Neural cell (in vitro differentiated cells): ENCODE measurements at regions not wholly inside any gene's neighbourhood (a gene's known extent, or its start where the extent isn't known, plus 50 kb on each side); places are given as distances from the start of the nearest gene placed in this dataset.

Source experiments
- H2AFZ ChIP-seq: fragments of 200-600, 300-800 bp; sonication (generic), shearing (Covaris generic); 2 replicates; pipeline ENCODE4 v1.6.0; 2014; ENCODE audit warnings: low read depth, mild to moderate bottlenecking, antibody characterized with exemption, low read length, moderate library complexity
- H3F3A ChIP-seq: fragments of 200-600 bp; shearing (Covaris generic); 2 replicates; pipeline ENCODE4 v1.6.1; 2016; ENCODE audit warnings: mild to moderate bottlenecking, moderate library complexity, mixed read lengths, antibody characterized with exemption, low read length; ENCODE audit not compliant: insufficient read depth, poor library complexity, severe bottlenecking
- H3K27ac ChIP-seq: fragments of 200-600, 300-800 bp; sonication (generic), shearing (Covaris generic); 2 replicates; pipeline ENCODE4 v1.5.1; 2014; ENCODE audit warnings: mild to moderate bottlenecking, low read length, moderate library complexity
- H3K27me3 ChIP-seq: fragments of 300-800, 200-600 bp; sonication (generic), shearing (Covaris generic); 2 replicates; pipeline ENCODE4 v1.6.0; 2014; ENCODE audit warnings: mild to moderate bottlenecking, low read depth, low read length, moderate library complexity; ENCODE audit not compliant: insufficient read depth
- H3K36me3 ChIP-seq: fragments of 300-800, 200-600 bp; sonication (generic), shearing (Covaris generic); 2 replicates; pipeline ENCODE4 v1.5.1; 2014; ENCODE audit warnings: mild to moderate bottlenecking, antibody characterized with exemption, low read length, moderate library complexity; ENCODE audit not compliant: insufficient read depth
- H3K4me2 ChIP-seq: fragments of 300-800, 200-600 bp; sonication (generic), shearing (Covaris generic); 2 replicates; pipeline ENCODE4 v1.6.0; 2014; ENCODE audit warnings: mild to moderate bottlenecking, low read length
- H3K4me3 ChIP-seq: fragments of 300-800, 200-600 bp; sonication (generic), shearing (Covaris generic); 2 replicates; pipeline ENCODE4 v1.5.1; 2014; ENCODE audit warnings: mild to moderate bottlenecking, low read length, moderate library complexity
- H3K79me2 ChIP-seq: fragments of 200-600 bp; shearing (Covaris generic); replicated peaks from 2 replicates; pipeline ENCODE4 v1.6.0; 2014; ENCODE audit warnings: mild to moderate bottlenecking, low read length, moderate library complexity; ENCODE audit not compliant: insufficient read depth
- H3K9ac ChIP-seq: fragments of 300-800, 200-600 bp; sonication (generic), shearing (Covaris generic); 2 replicates; pipeline ENCODE4 v1.6.1; 2016; ENCODE audit warnings: mild to moderate bottlenecking, low read length, mixed read lengths
- H3K9me2 ChIP-seq: fragments of 200-600 bp; shearing (Covaris generic); 2 replicates; pipeline ENCODE4 v1.6.1; 2016; ENCODE audit warnings: mild to moderate bottlenecking, low read length, mixed read lengths; ENCODE audit not compliant: insufficient read depth
- H3K9me3 ChIP-seq: fragments of 200-600, 300-800 bp; sonication (generic), shearing (Covaris generic); 2 replicates; pipeline ENCODE4 v1.6.1; 2016; ENCODE audit warnings: mild to moderate bottlenecking, mixed run types, low read length, moderate library complexity, mixed read lengths
- H4K20me1 ChIP-seq: fragments of 200-600 bp; shearing (Covaris generic); 2 replicates; pipeline ENCODE4 v1.6.1; 2016; ENCODE audit warnings: mild to moderate bottlenecking, mixed run types; ENCODE audit not compliant: insufficient read depth
- EP300 ChIP-seq: fragments of 450-650 bp; conservative IDR thresholded peaks from 2 replicates; pipeline ENCODE4 v1.6.1; 2014; ENCODE audit warnings: antibody characterized with exemption, mild to moderate bottlenecking, moderate library complexity; ENCODE audit not compliant: poor library complexity, severe bottlenecking
- EZH2 ChIP-seq: fragments of 200-600, 300-800 bp; shearing (Covaris generic), sonication (generic); IDR thresholded peaks from 2 replicates; pipeline ENCODE4 v1.6.1; 2014; ENCODE audit warnings: antibody characterized with exemption, low read length, borderline replicate concordance, mild to moderate bottlenecking; ENCODE audit not compliant: insufficient read depth, poor library complexity, severe bottlenecking
- MXI1 ChIP-seq: fragments of 450-650 bp; conservative IDR thresholded peaks from 2 replicates; pipeline ENCODE4 v1.6.1; 2014; ENCODE audit warnings: antibody characterized with exemption, mild to moderate bottlenecking; ENCODE audit not compliant: poor library complexity, severe bottlenecking
- POLR2AphosphoS5 ChIP-seq: IDR thresholded peaks from 2 replicates; pipeline ENCODE4 v1.6.1; 2012
- RAD21 ChIP-seq: fragments of 450-650 bp; conservative IDR thresholded peaks from 2 replicates; pipeline ENCODE4 v1.6.1; 2014; ENCODE audit warnings: antibody characterized with exemption, mild to moderate bottlenecking, moderate library complexity
- SMC3 ChIP-seq: fragments of 450-650 bp; conservative IDR thresholded peaks from 2 replicates; pipeline ENCODE4 v1.6.1; 2014; ENCODE audit warnings: antibody characterized with exemption, mild to moderate bottlenecking, moderate library complexity; ENCODE audit not compliant: poor library complexity
- TAF1 ChIP-seq: IDR thresholded peaks from 2 replicates; pipeline ENCODE4 v1.6.1; 2012; ENCODE audit warnings: low read depth
- TF ChIP-seq, protein P1 (sequence below): fragments of 450-650 bp; IDR thresholded peaks from 2 replicates; pipeline ENCODE4 v1.5.1; 2014; ENCODE audit warnings: antibody characterized with exemption, mild to moderate bottlenecking, moderate library complexity; ENCODE audit not compliant: poor library complexity, severe bottlenecking
- TF ChIP-seq, protein P2 (sequence below): IDR thresholded peaks from 2 replicates; pipeline ENCODE4 v1.6.1; 2012; ENCODE audit warnings: borderline replicate concordance

DNA sequence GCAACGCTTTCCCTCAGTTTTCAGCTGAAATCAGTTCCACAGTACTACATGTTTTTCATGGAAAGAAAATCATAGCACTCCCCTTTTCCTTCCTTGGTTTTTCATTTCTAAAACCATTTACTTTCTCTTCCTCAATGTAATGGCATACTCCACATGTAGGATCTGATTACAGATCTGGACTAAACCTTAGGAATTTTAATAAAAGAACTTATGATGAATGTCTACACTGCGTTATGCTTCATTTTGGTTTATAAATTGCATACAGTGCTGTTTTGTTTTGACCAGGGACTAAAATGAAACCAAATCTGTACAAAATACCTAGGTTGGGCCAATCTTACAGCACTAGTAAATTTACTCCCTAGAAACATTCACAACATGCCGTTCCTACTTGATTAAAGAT, 589.9 kb downstream of the TBC1D4 start:
- Histone ChIP-seq H3K4me3 (no peak overlapping the region), H4K20me1 (no peaks in the 10 kb centered on the region), H3K9ac (no peak overlapping the region), H3F3A (no peaks in the 10 kb centered on the region), H3K9me3 (no peaks in the 10 kb centered on the region), H3K27me3 (no peaks in the 10 kb centered on the region), H3K4me2 (no peak overlapping the region), H3K79me2 (no peaks in the 10 kb centered on the region), H3K9me2 (no peaks in the 10 kb centered on the region), H3K36me3 (no peaks in the 10 kb centered on the region), H3K27ac (no peak overlapping the region), H2AFZ (no peak overlapping the region)
- TF ChIP-seq EP300 (no peak), MXI1 (no peak)

DNA sequence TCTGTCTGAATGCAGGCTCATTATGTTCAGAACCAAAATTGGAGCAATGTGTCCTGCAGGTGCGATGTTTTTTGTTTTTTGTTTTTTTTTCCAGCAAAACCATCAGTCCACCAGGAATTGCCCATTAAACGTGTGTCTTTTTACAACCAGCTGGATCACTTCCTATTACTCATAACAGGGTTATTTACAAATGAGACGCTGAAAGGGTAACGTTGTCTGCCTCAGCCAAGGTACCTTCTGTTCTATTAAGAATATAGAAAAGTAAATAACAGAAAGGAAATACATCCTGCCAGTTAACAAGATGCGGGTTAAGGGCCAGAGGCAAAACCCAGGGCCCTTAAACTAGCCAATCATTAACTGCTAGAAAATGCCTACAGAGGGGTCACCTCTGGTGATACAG, 590.4 kb downstream of the TBC1D4 start:
- TF ChIP-seq, protein P1, sequence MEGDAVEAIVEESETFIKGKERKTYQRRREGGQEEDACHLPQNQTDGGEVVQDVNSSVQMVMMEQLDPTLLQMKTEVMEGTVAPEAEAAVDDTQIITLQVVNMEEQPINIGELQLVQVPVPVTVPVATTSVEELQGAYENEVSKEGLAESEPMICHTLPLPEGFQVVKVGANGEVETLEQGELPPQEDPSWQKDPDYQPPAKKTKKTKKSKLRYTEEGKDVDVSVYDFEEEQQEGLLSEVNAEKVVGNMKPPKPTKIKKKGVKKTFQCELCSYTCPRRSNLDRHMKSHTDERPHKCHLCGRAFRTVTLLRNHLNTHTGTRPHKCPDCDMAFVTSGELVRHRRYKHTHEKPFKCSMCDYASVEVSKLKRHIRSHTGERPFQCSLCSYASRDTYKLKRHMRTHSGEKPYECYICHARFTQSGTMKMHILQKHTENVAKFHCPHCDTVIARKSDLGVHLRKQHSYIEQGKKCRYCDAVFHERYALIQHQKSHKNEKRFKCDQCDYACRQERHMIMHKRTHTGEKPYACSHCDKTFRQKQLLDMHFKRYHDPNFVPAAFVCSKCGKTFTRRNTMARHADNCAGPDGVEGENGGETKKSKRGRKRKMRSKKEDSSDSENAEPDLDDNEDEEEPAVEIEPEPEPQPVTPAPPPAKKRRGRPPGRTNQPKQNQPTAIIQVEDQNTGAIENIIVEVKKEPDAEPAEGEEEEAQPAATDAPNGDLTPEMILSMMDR = no peak
- TF ChIP-seq MXI1 (no peak), SMC3 (no peak), RAD21 (no peak), EZH2 (no peak), TAF1 (no peak), POLR2AphosphoS5 (no peak), EP300 (no peak)
- TF ChIP-seq, protein P2, sequence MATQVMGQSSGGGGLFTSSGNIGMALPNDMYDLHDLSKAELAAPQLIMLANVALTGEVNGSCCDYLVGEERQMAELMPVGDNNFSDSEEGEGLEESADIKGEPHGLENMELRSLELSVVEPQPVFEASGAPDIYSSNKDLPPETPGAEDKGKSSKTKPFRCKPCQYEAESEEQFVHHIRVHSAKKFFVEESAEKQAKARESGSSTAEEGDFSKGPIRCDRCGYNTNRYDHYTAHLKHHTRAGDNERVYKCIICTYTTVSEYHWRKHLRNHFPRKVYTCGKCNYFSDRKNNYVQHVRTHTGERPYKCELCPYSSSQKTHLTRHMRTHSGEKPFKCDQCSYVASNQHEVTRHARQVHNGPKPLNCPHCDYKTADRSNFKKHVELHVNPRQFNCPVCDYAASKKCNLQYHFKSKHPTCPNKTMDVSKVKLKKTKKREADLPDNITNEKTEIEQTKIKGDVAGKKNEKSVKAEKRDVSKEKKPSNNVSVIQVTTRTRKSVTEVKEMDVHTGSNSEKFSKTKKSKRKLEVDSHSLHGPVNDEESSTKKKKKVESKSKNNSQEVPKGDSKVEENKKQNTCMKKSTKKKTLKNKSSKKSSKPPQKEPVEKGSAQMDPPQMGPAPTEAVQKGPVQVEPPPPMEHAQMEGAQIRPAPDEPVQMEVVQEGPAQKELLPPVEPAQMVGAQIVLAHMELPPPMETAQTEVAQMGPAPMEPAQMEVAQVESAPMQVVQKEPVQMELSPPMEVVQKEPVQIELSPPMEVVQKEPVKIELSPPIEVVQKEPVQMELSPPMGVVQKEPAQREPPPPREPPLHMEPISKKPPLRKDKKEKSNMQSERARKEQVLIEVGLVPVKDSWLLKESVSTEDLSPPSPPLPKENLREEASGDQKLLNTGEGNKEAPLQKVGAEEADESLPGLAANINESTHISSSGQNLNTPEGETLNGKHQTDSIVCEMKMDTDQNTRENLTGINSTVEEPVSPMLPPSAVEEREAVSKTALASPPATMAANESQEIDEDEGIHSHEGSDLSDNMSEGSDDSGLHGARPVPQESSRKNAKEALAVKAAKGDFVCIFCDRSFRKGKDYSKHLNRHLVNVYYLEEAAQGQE = no peak
- no peak overlapping the region for H2AFZ ChIP-seq
- no peak overlapping the region for H3K9ac ChIP-seq
- H4K20me1 ChIP-seq = no peaks in the 10 kb centered on the region
- no peak overlapping the region for H3K4me3 ChIP-seq
- H3K9me3 ChIP-seq = no peaks in the 10 kb centered on the region
- no peaks in the 10 kb centered on the region for H3K9me2 ChIP-seq
- H3F3A ChIP-seq = no peaks in the 10 kb centered on the region
- H3K36me3 ChIP-seq = no peaks in the 10 kb centered on the region
- no peaks in the 10 kb centered on the region for H3K27me3 ChIP-seq
- H3K79me2 ChIP-seq = no peaks in the 10 kb centered on the region
- H3K4me2 ChIP-seq = no peak overlapping the region
- H3K27ac ChIP-seq = no peak overlapping the region

DNA sequence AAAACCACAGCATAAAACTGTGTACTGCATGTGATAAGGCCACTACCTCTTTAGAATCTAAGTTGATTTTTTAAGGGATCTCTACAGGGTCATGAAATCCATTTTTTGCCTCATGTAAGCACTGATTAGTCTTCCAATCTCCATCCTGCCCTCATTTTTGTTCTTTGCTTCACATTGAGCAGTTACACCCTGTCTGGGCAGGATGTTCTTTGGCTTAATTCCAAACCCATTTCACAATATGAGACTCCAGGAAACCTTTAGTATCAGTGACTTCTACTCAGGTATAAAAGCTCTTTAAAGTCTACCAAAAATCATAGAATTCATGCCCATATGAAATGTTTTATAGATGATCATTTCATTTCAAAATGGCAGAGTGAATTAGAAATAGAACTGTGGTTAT, 592.6 kb downstream of the TBC1D4 start:
- Histone ChIP-seq H3K27ac (no peak overlapping the region), H3K9me2 (no peaks in the 10 kb centered on the region), H3K9me3 (no peaks in the 10 kb centered on the region), H2AFZ (no peak overlapping the region), H3K36me3 (no peaks in the 10 kb centered on the region), H4K20me1 (no peaks in the 10 kb centered on the region), H3K27me3 (no peaks in the 10 kb centered on the region), H3K9ac (no peak overlapping the region), H3F3A (no peaks in the 10 kb centered on the region), H3K4me3 (no peak overlapping the region), H3K79me2 (no peaks in the 10 kb centered on the region), H3K4me2 (no peak overlapping the region)
- TF ChIP-seq EZH2 (no peak), MXI1 (no peak)
- TF ChIP-seq, protein P1 = no peak
